Duodenal mucosa (tissue), 2 donors: ENCODE measurements at regions not wholly inside any gene's neighbourhood (a gene's known extent, or its start where the extent isn't known, plus 50 kb on each side); places are given as distances from the start of the nearest gene placed in this dataset.

Experiments used
- H3K27ac ChIP-seq: one replicate; pipeline ENCODE4 v1.7.0; 2013; ENCODE audit warnings: low read depth, low read length
- H3K27me3 ChIP-seq, 2 donors: one replicate each; pipeline ENCODE4 v1.7.0; 2013; ENCODE audit warnings: low read length in 2 of 2, control low read depth in 1 of 2; ENCODE audit not compliant: insufficient read depth in 2 of 2, control insufficient read depth in 1 of 2
- H3K36me3 ChIP-seq, 2 donors: one replicate each; pipeline ENCODE4 v1.7.0; 2013; ENCODE audit warnings: low read length in 2 of 2, control low read depth in 1 of 2; ENCODE audit not compliant: insufficient read depth in 2 of 2, control insufficient read depth in 1 of 2
- H3K4me1 ChIP-seq, 2 donors: one replicate each; pipeline ENCODE4 v1.7.0; 2013; ENCODE audit warnings: low read length in 2 of 2, control low read depth in 1 of 2; ENCODE audit not compliant: insufficient read depth in 2 of 2, control insufficient read depth in 1 of 2
- H3K4me3 ChIP-seq, 2 donors: one replicate each; pipeline ENCODE4 v1.7.0; 2013; ENCODE audit warnings: low read length in 2 of 2, low read depth in 1 of 2
- H3K9ac ChIP-seq, 2 donors: one replicate each; pipeline ENCODE4 v1.7.0; 2013; ENCODE audit warnings: low read length in 2 of 2, low read depth in 1 of 2
- H3K9me3 ChIP-seq, 2 donors: one replicate each; pipeline ENCODE4 v1.7.0; 2013; ENCODE audit warnings: low read length in 2 of 2, control low read depth in 1 of 2; ENCODE audit not compliant: control insufficient read depth in 1 of 2

DNA sequence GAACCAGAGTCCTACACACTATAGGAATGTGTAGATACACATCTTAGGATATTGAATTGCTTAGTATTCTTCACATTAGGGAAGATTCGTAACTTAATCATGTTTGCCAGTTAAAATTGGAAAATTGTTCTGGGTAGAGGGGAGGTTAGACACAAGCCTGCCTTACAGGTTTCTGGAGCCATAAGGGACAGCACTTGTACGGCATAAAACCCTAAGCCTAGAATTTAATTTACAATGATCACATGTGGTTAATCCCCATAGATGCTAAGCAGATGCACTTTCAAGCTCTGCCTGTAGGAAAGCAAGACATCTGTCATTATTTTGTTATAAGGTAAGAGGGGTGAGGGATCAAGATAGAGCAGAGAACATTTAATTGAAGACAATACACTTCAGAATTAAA, 820.7 kb downstream of the NCAM2 start:
- H3K27me3 ChIP-seq: no peaks in the 10 kb centered on the region
- H3K4me1 ChIP-seq: no peaks in the 10 kb centered on the region
- no peak overlapping the region for H3K4me3 ChIP-seq
- H3K27ac ChIP-seq: no peak overlapping the region
- H3K9ac ChIP-seq: no peak overlapping the region
- peaks cover 0 to 2% of the 10 kb centered on the region in 2 donors for H3K9me3 ChIP-seq
- no peaks in the 10 kb centered on the region for H3K36me3 ChIP-seq

DNA sequence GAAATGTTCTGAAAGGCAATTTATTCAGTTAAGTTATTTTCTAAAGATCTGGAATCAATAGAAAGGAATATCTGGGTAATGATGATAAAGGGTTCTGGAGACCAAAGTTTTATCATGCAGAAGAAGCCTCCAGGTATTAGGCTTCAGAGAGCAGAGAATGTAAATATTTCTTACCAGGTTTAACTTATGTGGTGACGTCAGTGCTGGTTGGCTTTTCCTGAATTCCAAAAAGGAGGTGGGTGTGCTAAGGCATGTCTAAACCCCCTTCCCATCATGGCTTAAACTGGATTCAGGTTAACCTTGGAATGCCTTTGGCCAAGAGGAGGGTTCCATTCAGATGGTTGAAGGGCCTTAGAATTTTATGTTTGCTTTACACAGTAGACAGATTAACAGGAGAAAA, 829.9 kb downstream of the NCAM2 start:
- Histone ChIP-seq H3K4me3 (no peak overlapping the region), H3K4me1 (no peaks in the 10 kb centered on the region), H3K36me3 (no peaks in the 10 kb centered on the region), H3K27me3 (no peaks in the 10 kb centered on the region), H3K9ac (no peak overlapping the region), H3K27ac (no peak overlapping the region), H3K9me3 (peaks cover 2 to 8% of the 10 kb centered on the region in 2 donors)

DNA sequence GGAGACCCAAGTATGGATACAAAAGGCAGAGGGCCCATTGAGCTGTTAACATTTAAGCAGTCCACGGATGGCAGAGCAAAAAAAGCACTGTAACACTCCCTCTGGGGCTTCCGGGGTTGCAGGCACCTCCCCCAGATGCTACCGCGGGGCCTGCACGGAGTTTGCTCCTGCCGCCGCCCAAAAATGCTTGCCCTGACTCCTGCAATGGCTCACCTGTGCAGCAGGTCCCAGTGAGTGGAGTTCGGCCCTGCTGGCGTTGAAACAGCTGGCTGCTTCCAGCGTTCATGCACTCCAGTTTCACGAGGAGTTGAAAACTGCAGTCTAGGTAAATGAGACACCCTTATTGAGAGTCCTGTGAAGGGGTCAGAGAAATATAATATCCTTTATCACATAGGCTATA, 832.8 kb downstream of the NCAM2 start:
- peaks cover 4 to 8% of the 10 kb centered on the region in 2 donors for H3K9me3 ChIP-seq
- no peaks in the 10 kb centered on the region for H3K27me3 ChIP-seq
- H3K4me1 ChIP-seq: no peaks in the 10 kb centered on the region
- no peak overlapping the region for H3K27ac ChIP-seq
- H3K36me3 ChIP-seq: no peaks in the 10 kb centered on the region
- H3K9ac ChIP-seq: no peak overlapping the region
- H3K4me3 ChIP-seq: no peak overlapping the region

DNA sequence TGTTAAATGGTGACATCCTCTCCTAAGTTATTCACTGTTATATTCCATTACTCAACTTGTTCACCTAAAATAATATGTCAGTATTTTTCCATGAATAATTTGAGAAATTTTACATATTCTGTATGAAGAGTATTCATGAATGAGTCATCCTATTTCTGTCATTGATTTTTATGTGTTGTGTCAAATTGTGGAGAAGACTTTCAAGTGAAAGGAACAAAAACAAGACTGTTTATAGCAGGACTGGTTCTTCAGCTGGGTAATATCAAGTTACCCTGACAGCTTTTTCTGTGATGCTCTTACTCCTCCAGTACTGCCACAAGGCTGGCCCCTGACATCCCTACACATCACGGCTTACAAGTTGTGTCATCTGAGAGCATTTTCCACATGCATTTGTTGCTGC, 847.7 kb downstream of the NCAM2 start:
- Histone ChIP-seq H3K36me3 (no peaks in the 10 kb centered on the region), H3K4me3 (no peak overlapping the region), H3K27me3 (no peaks in the 10 kb centered on the region), H3K27ac (no peak overlapping the region), H3K9ac (no peak overlapping the region), H3K9me3 (peaks cover 5 to 11% of the 10 kb centered on the region in 2 donors), H3K4me1 (no peaks in the 10 kb centered on the region)

DNA sequence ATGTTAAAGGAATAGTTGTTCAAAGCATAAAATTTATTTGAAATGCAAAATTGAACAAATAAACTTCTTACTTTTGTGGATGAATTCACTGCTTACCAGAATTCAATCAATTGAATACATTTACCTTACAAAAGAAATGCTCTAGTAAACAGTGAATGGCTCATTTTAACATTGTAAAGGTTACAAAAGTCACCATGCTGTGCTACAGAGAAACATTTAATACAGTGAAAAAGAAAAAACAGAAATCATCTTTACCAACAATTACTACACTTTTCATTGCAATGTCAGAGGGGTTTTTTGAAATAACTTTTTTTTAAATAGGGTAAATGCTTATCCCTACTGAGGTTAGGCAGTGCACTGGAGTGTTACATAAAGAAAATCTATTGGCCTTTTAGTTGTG, 853.0 kb downstream of the NCAM2 start:
- Histone ChIP-seq H3K9me3 (peaks cover 5 to 25% of the 10 kb centered on the region in 2 donors), H3K36me3 (no peaks in the 10 kb centered on the region), H3K27me3 (no peaks in the 10 kb centered on the region), H3K9ac (no peak overlapping the region), H3K4me1 (no peaks in the 10 kb centered on the region), H3K27ac (no peak overlapping the region), H3K4me3 (no peak overlapping the region)

DNA sequence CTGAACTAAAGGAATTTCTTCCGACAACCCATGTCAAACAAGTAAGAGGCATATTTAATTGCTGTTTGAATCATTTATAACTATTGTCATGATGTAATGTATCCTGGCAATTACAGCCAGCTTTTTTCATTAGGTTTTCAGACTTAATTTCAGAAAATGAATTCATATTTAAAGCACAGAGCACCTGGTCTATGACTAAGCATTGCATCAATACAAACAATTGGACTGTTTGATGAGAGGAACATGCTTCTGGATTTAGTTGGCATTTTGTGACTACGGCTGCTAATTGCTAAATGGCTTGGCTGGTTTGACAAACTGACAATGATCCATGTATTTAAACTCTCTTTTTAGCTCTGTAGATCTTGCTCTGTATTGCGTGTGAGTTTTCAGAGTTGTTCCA, 853.4 kb downstream of the NCAM2 start:
- Histone ChIP-seq H3K9ac (no peak overlapping the region), H3K27ac (no peak overlapping the region), H3K27me3 (no peaks in the 10 kb centered on the region), H3K4me3 (no peak overlapping the region), H3K4me1 (no peaks in the 10 kb centered on the region), H3K9me3 (peaks cover 5 to 25% of the 10 kb centered on the region in 2 donors), H3K36me3 (no peaks in the 10 kb centered on the region)

DNA sequence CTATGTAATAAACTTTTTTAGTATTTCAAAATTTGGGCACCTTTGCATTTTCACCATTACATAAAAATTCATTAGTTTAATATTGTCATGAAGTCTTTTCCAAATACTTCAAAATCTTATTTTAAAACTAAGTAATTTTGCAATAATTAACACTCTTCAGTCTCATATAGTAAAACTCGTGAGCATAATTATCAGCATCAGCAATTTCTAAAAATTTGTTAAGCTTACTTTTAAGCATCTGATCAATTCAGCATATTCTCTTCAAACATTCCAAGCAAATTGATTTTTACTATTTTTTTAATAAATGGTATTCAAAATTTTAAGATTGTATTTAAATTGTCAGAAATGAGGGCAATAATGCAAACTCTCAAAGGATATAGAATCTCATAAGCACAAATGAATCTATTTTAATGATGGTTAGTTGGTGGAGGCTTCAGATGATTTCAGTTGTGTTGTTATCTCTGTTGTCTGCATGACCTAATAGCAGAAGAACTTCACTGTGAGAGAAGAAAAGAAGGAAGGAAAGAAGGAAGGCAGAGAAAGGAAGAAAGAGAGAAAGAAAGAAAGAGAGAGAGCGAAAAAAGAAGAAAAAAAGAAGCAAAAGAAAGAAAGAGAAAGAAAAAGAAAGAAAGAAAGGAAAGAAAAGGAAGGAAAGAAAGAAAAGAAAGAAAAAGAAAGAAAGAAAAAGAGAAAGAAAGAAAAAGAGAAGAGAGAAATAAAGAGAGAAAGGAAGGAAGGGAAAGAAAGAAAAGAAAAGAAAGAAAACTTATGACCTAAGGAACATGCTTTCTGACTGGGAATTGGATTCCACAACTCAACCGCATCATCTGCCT, 860.5 kb downstream of the NCAM2 start:
- Histone ChIP-seq H3K27ac (no peak overlapping the region), H3K9me3 (peaks cover 0 to 3% of the 10 kb centered on the region in 2 donors), H3K4me3 (no peak overlapping the region), H3K27me3 (no peaks in the 10 kb centered on the region), H3K9ac (no peak overlapping the region), H3K4me1 (no peaks in the 10 kb centered on the region), H3K36me3 (no peaks in the 10 kb centered on the region)

DNA sequence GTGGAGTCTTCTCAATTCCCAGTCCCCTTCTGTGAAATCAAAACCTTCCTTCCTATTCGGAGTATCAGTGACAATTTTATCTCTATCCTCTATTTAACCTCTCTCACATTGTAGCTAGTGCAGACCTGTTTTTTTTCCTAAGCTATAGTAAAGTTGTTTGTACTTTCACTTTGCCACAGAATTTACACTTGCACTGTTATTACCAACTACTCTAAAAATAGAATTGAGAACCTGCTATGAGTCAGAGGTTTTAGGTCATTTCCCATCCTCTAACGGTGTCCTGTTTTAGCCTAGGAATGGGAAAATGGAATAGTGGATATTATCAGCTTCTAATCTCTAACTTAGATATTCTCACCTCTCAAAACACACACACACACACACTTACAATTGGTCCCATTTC, 862.7 kb downstream of the NCAM2 start:
- Histone ChIP-seq H3K4me3 (no peak overlapping the region), H3K27me3 (no peaks in the 10 kb centered on the region), H3K9me3 (peaks cover 0 to 3% of the 10 kb centered on the region in 2 donors), H3K9ac (no peak overlapping the region), H3K27ac (no peak overlapping the region), H3K36me3 (no peaks in the 10 kb centered on the region), H3K4me1 (no peaks in the 10 kb centered on the region)

DNA sequence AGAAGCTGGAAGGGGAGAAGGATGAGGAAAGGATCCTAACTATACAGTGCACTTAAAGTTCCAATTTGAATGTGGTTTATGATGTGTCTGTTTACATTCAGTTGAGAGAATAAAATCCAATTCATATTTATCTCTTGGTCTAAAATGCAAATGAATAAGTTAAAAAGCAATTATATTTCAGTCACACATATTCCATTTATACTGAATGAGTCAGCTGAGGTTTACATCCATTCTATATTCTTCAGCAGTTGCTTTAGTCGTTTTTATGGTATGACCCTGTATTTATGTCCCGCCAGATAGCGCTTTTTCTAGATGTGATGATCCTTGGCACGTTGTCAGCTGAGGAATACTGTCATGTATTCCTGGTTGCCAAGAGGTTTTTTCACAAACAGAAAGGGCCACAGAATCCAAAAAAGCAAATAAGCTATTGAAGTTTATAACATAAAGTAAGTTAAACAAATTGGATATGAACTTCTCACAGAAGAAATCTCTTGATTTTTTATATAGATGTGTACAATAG, 866.2 kb downstream of the NCAM2 start:
- no peak overlapping the region for H3K9ac ChIP-seq
- H3K27ac ChIP-seq: no peak overlapping the region
- H3K4me3 ChIP-seq: no peak overlapping the region
- no peaks in the 10 kb centered on the region for H3K36me3 ChIP-seq
- H3K27me3 ChIP-seq: no peaks in the 10 kb centered on the region
- peaks cover 0 to 5% of the 10 kb centered on the region in 2 donors for H3K9me3 ChIP-seq
- no peaks in the 10 kb centered on the region for H3K4me1 ChIP-seq

DNA sequence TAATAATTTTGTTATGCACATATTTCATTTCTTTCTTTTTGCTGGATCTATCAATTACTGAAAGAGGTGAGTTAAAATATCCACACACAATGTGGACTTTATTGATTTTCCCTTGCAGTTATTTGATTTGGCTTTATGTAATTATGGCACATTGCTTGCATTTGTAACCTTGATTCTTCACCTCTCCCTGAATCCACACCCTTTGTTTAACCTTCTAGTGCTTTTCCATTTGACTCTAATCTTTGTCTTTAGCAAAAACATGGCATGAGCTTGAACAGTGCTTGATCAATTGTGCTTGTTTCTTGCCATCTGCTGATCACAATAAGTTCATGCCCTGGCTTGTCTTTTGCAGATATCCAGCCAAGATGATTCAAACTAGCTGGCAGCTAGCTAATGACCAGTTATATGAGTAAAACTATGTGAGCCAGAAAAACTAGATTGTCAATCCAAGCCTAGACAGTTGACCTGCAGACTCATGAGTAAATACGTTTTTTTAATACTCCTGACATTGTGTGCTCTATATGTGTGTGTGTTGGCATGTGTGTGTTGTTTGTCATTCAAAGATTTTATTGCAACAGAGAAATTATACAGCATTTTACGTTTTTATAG, 899.2 kb downstream of the NCAM2 start:
- H3K9me3 ChIP-seq: peaks cover 6 to 23% of the 10 kb centered on the region in 2 donors

More for the DNA sequence above, 899.2 kb downstream of the NCAM2 start:
- Histone ChIP-seq H3K4me1 (no peaks in the 10 kb centered on the region), H3K27ac (no peak overlapping the region), H3K36me3 (no peaks in the 10 kb centered on the region), H3K9ac (no peak overlapping the region), H3K4me3 (no peak overlapping the region), H3K27me3 (no peaks in the 10 kb centered on the region)
